ENCODE measurements at regions not wholly inside any gene's neighbourhood (a gene's known extent, or its start where the extent isn't known, plus 50 kb on each side); places are given as distances from the start of the nearest gene placed in this dataset.

DNA sequence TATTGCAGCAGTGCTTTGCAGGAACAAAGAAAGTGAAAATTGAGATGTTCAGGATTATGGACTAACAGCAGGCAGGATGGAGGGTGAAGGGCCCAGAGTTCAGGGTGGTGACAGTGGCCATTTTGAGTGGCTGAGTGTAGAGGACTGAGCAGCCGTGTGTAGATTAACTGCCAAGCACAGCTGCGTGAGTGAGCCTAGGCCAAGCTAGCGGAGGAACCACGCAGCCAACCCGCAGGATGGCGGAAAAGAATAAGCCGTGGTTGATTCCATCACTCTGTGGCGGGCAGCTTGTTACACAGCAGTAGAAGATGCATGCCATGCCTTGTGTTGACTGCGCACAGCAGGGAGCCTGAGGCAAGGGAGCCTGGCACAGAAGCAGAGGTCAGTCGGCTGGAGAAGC lies 102.5 kb upstream of the KIF26B start:
- TF ChIP-seq, protein P1, sequence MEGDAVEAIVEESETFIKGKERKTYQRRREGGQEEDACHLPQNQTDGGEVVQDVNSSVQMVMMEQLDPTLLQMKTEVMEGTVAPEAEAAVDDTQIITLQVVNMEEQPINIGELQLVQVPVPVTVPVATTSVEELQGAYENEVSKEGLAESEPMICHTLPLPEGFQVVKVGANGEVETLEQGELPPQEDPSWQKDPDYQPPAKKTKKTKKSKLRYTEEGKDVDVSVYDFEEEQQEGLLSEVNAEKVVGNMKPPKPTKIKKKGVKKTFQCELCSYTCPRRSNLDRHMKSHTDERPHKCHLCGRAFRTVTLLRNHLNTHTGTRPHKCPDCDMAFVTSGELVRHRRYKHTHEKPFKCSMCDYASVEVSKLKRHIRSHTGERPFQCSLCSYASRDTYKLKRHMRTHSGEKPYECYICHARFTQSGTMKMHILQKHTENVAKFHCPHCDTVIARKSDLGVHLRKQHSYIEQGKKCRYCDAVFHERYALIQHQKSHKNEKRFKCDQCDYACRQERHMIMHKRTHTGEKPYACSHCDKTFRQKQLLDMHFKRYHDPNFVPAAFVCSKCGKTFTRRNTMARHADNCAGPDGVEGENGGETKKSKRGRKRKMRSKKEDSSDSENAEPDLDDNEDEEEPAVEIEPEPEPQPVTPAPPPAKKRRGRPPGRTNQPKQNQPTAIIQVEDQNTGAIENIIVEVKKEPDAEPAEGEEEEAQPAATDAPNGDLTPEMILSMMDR (IDR thresholded peaks at IDR 0.05; ENCODE audit: control extremely low read depth, extremely low read depth): no peak
- DNase-seq: peak in 2 of 3 donors; percentile 18 to 27
- H3K27ac ChIP-seq (ENCODE audit: low read depth in 1 of 2, low read length in 1 of 2): no peak overlapping the region
- no peak for ATAC-seq (ENCODE audit: insufficient read depth, low FRiP score)
- H3K4me1 ChIP-seq (ENCODE audit: control insufficient read depth in 5 of 5, insufficient read depth in 5 of 5, low read length in 5 of 5): peaks cover 0 to 14% (median 5%) of the 10 kb centered on the region in 5 donors
- no peaks in the 10 kb centered on the region for H3K36me3 ChIP-seq (ENCODE audit: control insufficient read depth in 4 of 4, insufficient read depth in 4 of 4, low read length in 4 of 4)
- H3K4me3 ChIP-seq: no peak overlapping the region
- peaks cover 0 to 3% (median 0%) of the 10 kb centered on the region in 4 donors for H3K9me3 ChIP-seq (ENCODE audit: control insufficient read depth in 4 of 4, insufficient read depth in 3 of 4, low read length in 3 of 4)
- WGBS, 2 donors: 73 to 82% methylated on average over 10 of the region's 10 CpGs
- no peak overlapping the region for H3K9ac ChIP-seq (ENCODE audit: insufficient read depth in 1 of 2, low read length in 2 of 2)
- H3K27me3 ChIP-seq (ENCODE audit: control insufficient read depth in 3 of 3, insufficient read depth in 3 of 3, low read length in 2 of 3): no peaks in the 10 kb centered on the region

DNA sequence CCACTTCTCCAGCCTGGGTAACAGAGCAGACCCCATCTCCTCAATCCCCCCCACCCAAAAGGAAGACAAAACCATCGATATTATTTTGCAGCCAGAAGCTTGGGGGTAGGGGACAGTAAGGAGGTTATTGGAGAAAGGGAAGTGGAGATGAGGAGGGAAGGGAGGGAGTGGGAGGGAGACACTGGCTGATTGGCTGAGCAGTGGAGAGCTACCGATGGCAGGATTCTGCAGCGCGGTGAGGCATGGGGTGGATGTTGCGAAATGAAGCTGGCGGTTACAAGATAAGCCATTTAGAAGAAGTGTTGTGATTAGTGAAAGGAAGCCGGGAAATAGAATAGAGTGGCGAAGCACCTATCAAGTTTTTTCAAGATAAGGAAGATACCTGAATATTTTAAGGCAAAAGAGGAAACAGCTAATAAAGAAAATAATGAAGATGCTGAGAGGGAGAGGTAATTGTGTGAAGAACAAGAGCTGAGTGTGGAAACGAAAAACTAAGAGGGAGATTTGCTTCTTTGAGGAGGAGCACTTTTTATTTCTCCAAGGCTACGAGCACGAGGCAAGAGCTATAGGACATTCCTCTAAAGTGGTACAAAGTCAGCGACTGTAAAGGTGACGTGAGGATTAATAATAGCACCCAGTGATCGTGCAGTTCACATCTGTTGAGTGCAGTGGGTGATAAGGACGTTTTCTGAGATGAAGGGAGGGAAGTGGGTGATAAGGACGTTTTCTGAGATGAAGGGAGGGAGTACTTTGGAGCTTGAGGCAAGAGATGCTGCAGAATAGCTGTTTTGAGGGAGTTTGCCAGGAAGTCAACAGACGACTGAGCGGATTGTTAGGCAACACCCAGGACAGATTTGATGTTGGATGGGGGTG lies 103.2 kb upstream of the KIF26B start:
- DNase-seq: peak; percentile 68 to 88 (median 71)
- H3K9ac ChIP-seq (ENCODE audit: insufficient read depth in 1 of 2, low read length in 2 of 2): peak overlapping the region in 1 of 2 donors; percentile 48
- H3K9me3 ChIP-seq (ENCODE audit: control insufficient read depth in 4 of 4, insufficient read depth in 3 of 4, low read length in 3 of 4): peaks cover 0 to 3% (median 0%) of the 10 kb centered on the region in 4 donors
- WGBS, 2 donors: 14 to 27% methylated on average over 18 of the region's 18 CpGs
- peaks cover 0 to 14% (median 5%) of the 10 kb centered on the region in 5 donors for H3K4me1 ChIP-seq (ENCODE audit: control insufficient read depth in 5 of 5, insufficient read depth in 5 of 5, low read length in 5 of 5)
- H3K27ac ChIP-seq (ENCODE audit: low read depth in 1 of 2, low read length in 1 of 2): peak overlapping the region in 1 of 2 donors; percentile 26
- H3K36me3 ChIP-seq (ENCODE audit: control insufficient read depth in 4 of 4, insufficient read depth in 4 of 4, low read length in 4 of 4): no peaks in the 10 kb centered on the region
- TF ChIP-seq, protein P1 (IDR thresholded peaks at IDR 0.05; ENCODE audit: control extremely low read depth, extremely low read depth): no peak
- peak; percentile 64 for ATAC-seq (ENCODE audit: insufficient read depth, low FRiP score)
- no peaks in the 10 kb centered on the region for H3K27me3 ChIP-seq (ENCODE audit: control insufficient read depth in 3 of 3, insufficient read depth in 3 of 3, low read length in 2 of 3)
- no peak overlapping the region for H3K4me3 ChIP-seq

DNA sequence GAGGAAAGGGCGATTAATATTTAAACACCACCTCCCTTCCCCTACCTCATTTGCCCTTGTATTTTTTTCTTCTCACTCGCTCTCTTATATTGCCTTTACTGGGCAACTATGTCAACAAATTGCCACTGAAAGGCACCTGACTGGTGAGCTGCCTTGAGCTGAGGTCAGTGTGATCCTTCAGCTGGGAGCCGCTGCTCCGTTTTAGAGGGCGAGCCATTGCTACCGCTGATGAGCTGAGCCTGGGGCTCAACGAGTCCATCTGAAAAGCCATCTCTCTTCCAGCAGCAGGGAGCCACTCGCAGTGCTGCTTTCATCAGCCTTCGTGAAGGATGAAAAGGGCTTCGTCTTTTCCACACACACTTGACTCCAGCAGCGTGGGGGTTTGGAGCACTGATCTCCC lies 108.0 kb upstream of the KIF26B start:
- 74 to 83% methylated on average over 11 of the region's 11 CpGs for WGBS, 2 donors
- TF ChIP-seq, protein P1 (IDR thresholded peaks at IDR 0.05; ENCODE audit: control extremely low read depth, extremely low read depth): no peak
- DNase-seq (no peak), ATAC-seq (ENCODE audit: insufficient read depth, low FRiP score) (no peak)
- Histone ChIP-seq H3K27ac (ENCODE audit: low read depth in 1 of 2, low read length in 1 of 2) (no peak overlapping the region), H3K4me1 (ENCODE audit: control insufficient read depth in 5 of 5, insufficient read depth in 5 of 5, low read length in 5 of 5) (peaks cover 0 to 16% (median 2%) of the 10 kb centered on the region in 5 donors), H3K4me3 (no peak overlapping the region), H3K9me3 (ENCODE audit: control insufficient read depth in 4 of 4, insufficient read depth in 3 of 4, low read length in 3 of 4) (no peaks in the 10 kb centered on the region), H3K36me3 (ENCODE audit: control insufficient read depth in 4 of 4, insufficient read depth in 4 of 4, low read length in 4 of 4) (no peaks in the 10 kb centered on the region), H3K27me3 (ENCODE audit: control insufficient read depth in 3 of 3, insufficient read depth in 3 of 3, low read length in 2 of 3) (no peaks in the 10 kb centered on the region), H3K9ac (ENCODE audit: insufficient read depth in 1 of 2, low read length in 2 of 2) (no peak overlapping the region)

Data from lung (tissue), 11 donors.